BE2C (cell line): ENCODE measurements at regions not wholly inside any gene's neighbourhood (a gene's known extent, or its start where the extent isn't known, plus 50 kb on each side); places are given as distances from the start of the nearest gene placed in this dataset.

ENCODE experiments used
- DNase-seq: peaks from one replicate; pipeline ENCODE4 v3.0.0-alpha.2; 2020
- H3K27me3 ChIP-seq: fragments of 250-450 bp; sonication (Bioruptor Pico); 2 replicates; pipeline ENCODE4 v1.5.1; 2020; ENCODE audit warnings: mild to moderate bottlenecking
- H3K36me3 ChIP-seq: fragments of 250-450 bp; sonication (Bioruptor Pico); 2 replicates; pipeline ENCODE4 v1.5.1; 2020; ENCODE audit warnings: mild to moderate bottlenecking
- H3K4me1 ChIP-seq: fragments of 250-450 bp; sonication (Bioruptor Pico); 2 replicates; pipeline ENCODE4 v1.5.1; 2020
- H3K4me3 ChIP-seq: 2 replicates; pipeline ENCODE4 v1.5.1; 2011; ENCODE audit warnings: low read depth, low read length
- H3K9me3 ChIP-seq: fragments of 250-450 bp; sonication (Bioruptor Pico); 2 replicates; pipeline ENCODE4 v1.5.1; 2020
- TF ChIP-seq, protein P1 (sequence below): IDR thresholded peaks from 2 replicates; pipeline ENCODE4 v1.5.1; 2012; ENCODE audit warnings: mild to moderate bottlenecking, low read depth, low read length

DNA sequence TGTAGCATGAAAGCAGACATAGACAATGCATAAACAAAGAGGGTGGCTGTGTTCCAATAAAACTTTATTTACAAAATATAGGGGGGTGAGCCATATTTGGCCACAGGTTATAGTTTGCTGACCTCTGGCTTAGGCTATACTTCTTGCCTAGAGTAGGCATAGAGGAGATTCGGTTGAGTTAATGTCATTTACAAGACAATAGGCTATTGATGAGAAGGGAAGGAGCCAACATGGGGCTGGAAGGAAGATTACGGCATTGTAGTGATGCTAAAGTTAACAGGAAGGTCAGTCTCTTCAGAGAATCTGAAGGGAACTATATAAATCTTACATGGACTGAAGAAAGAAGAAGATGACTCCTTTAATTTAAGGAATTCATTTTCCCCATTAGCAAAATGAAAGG is 463.5 kb downstream of the HTR7 start:
- Histone ChIP-seq H3K4me3 (no peak overlapping the region), H3K9me3 (no peaks in the 10 kb centered on the region), H3K36me3 (no peaks in the 10 kb centered on the region), H3K27me3 (no peaks in the 10 kb centered on the region), H3K4me1 (no peaks in the 10 kb centered on the region)
- TF ChIP-seq, protein P1, sequence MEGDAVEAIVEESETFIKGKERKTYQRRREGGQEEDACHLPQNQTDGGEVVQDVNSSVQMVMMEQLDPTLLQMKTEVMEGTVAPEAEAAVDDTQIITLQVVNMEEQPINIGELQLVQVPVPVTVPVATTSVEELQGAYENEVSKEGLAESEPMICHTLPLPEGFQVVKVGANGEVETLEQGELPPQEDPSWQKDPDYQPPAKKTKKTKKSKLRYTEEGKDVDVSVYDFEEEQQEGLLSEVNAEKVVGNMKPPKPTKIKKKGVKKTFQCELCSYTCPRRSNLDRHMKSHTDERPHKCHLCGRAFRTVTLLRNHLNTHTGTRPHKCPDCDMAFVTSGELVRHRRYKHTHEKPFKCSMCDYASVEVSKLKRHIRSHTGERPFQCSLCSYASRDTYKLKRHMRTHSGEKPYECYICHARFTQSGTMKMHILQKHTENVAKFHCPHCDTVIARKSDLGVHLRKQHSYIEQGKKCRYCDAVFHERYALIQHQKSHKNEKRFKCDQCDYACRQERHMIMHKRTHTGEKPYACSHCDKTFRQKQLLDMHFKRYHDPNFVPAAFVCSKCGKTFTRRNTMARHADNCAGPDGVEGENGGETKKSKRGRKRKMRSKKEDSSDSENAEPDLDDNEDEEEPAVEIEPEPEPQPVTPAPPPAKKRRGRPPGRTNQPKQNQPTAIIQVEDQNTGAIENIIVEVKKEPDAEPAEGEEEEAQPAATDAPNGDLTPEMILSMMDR, result no peak
- DNase-seq, result no peak

DNA sequence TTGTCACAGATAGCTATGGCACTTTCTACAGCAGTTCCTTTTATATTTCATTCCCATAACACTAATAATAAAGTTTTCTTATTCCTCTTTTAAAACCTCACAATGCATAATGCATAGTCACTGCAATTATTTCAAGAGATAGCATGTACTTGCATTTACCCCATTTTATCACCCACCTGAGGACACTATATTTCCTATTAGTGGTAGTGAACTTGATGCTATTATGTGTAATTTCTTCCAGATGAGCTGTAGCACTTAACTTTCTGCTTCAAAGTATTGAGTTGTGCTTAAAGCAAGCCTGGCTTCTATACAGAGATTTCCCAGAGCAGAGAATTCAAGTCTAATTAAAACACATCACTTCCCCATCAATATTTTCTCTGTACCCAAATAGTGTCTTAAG is 461.1 kb downstream of the HTR7 start:
- DNase-seq, result no peak
- Histone ChIP-seq H3K4me1 (no peaks in the 10 kb centered on the region), H3K36me3 (no peaks in the 10 kb centered on the region), H3K27me3 (no peaks in the 10 kb centered on the region), H3K4me3 (no peak overlapping the region), H3K9me3 (no peaks in the 10 kb centered on the region)
- TF ChIP-seq, protein P1, result no peak

GRCh38 chr10:90398566-90398965 is 459.3 kb downstream of the HTR7 start:
- no peak for DNase-seq
- TF ChIP-seq, protein P1, result no peak

GRCh38 chr10:90399782-90400181 is 458.1 kb downstream of the HTR7 start:
- H3K9me3 ChIP-seq, result no peaks in the 10 kb centered on the region
- TF ChIP-seq, protein P1, result no peak
- no peak overlapping the region for H3K4me3 ChIP-seq
- DNase-seq, result no peak
- no peaks in the 10 kb centered on the region for H3K4me1 ChIP-seq
- no peaks in the 10 kb centered on the region for H3K27me3 ChIP-seq
- H3K36me3 ChIP-seq, result no peaks in the 10 kb centered on the region

More at GRCh38 chr10:90398566-90398965, 459.3 kb downstream of the HTR7 start:
- Histone ChIP-seq H3K36me3 (no peaks in the 10 kb centered on the region), H3K9me3 (no peaks in the 10 kb centered on the region), H3K4me1 (no peaks in the 10 kb centered on the region), H3K4me3 (no peak overlapping the region), H3K27me3 (no peaks in the 10 kb centered on the region)

- TF ChIP-seq, protein P1, result no peak
- Histone ChIP-seq H3K4me3 (no peak overlapping the region), H3K27me3 (no peaks in the 10 kb centered on the region), H3K36me3 (no peaks in the 10 kb centered on the region), H3K9me3 (no peaks in the 10 kb centered on the region), H3K4me1 (no peaks in the 10 kb centered on the region)
- DNase-seq, result no peak
Measured at GRCh38 chr10:90403211-90404000, 454.4 kb downstream of the HTR7 start.

DNA sequence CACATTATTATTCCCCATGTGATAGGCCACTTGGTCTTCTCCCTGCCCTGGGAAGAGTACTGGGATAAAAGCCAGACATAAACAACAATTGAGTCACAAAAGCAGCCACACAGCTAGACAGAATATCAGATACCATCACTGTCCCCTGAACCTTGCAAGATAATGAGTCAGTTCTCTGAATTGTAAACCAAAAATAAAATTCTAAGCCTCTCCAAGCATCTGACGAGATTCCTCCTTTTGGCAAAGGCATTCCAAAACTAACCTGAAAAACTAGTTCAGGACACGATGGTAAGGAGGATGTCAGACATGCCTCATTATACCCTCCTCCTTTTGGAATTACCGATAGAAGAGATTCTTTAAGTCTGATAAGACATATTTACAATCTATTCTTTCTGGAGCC is 450.7 kb downstream of the HTR7 start:
- H3K9me3 ChIP-seq, result no peaks in the 10 kb centered on the region
- no peaks in the 10 kb centered on the region for H3K36me3 ChIP-seq
- TF ChIP-seq, protein P1, result no peak
- H3K27me3 ChIP-seq, result no peaks in the 10 kb centered on the region
- no peak overlapping the region for H3K4me3 ChIP-seq
- no peak for DNase-seq
- no peaks in the 10 kb centered on the region for H3K4me1 ChIP-seq
